ENCODE measurements at regions not wholly inside any gene's neighbourhood (a gene's known extent, or its start where the extent isn't known, plus 50 kb on each side); places are given as distances from the start of the nearest gene placed in this dataset.

DNA sequence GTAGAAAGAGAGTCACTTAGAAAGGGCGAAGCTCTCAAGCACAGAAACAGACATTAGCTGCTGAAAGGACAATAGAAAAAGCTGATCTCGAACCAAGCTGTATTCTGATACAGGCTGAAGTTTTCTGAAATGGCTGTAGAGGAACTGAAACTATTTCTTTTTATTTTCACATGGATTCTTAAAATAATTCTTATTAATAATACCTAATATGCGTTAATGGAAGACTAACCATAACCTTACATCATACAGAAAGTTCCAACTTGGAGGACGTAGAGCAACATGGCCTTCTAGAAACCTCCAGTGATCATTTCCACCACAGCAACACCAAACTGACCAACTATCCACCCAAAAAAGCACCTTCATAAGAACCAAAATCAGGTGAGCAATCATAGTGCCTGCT, 52.8 kb upstream of the ACADM start:
- TF ChIP-seq EZH2phosphoT487 (IDR thresholded peaks at IDR 0.05; ENCODE audit: insufficient read depth, low read depth) (no peak), EZH2 (IDR thresholded peaks at IDR 0.05; ENCODE audit: insufficient read depth, poor library complexity, severe bottlenecking) (no peak)

Data from GM23248 (cell line).